T-helper 1 cell (primary cell): ENCODE measurements at regions not wholly inside any gene's neighbourhood (a gene's known extent, or its start where the extent isn't known, plus 50 kb on each side); places are given as distances from the start of the nearest gene placed in this dataset.
"Not testable (repeated sequence)": the region's sequence is repeated elsewhere in the genome, so short reads cannot be mapped to it uniquely, and the experiment has no call there.

ENCODE experiments used
- DNase-seq, 5 donors: peaks; one replicate each; pipeline ENCODE4 v3.0.0-alpha.2; 2012 to 2020

- no peak for DNase-seq
These were observed 170.4 kb upstream of the MAST4 start for GRCh38 chr5:66425842-66426241.

GRCh38 chr5:66426259-66427138 is 169.7 kb upstream of the MAST4 start:
- no peak for DNase-seq

- DNase-seq, result no peak
These were observed 169.1 kb upstream of the MAST4 start for GRCh38 chr5:66427139-66427442.

GRCh38 chr5:66436721-66437120 is 159.5 kb upstream of the MAST4 start:
- DNase-seq, result no peak

- no peak for DNase-seq
These were observed 158.1 kb upstream of the MAST4 start for GRCh38 chr5:66438087-66438486.

- no peak for DNase-seq
These were observed 157.5 kb upstream of the MAST4 start for GRCh38 chr5:66438696-66439095.

- DNase-seq, result peak in 1 of 5 donors; percentile 7
These were observed 156.0 kb upstream of the MAST4 start for GRCh38 chr5:66440202-66440680.

GRCh38 chr5:66441351-66441750 is 154.8 kb upstream of the MAST4 start:
- no peak for DNase-seq

- DNase-seq, result no peak
These were observed 153.2 kb upstream of the MAST4 start for GRCh38 chr5:66442951-66443445.

GRCh38 chr5:66443462-66444130 is 152.6 kb upstream of the MAST4 start:
- no peak for DNase-seq

- DNase-seq, result not testable (repeated sequence)
These were observed 148.1 kb upstream of the MAST4 start for GRCh38 chr5:66448070-66448469.

- DNase-seq, result no peak
These were observed 146.0 kb upstream of the MAST4 start for GRCh38 chr5:66450237-66450636.

GRCh38 chr5:66450988-66451387 is 145.2 kb upstream of the MAST4 start:
- no peak for DNase-seq

GRCh38 chr5:66452109-66452508 is 144.1 kb upstream of the MAST4 start:
- no peak for DNase-seq

GRCh38 chr5:66454186-66455078 is 141.8 kb upstream of the MAST4 start:
- no peak for DNase-seq

GRCh38 chr5:66459728-66460127 is 136.5 kb upstream of the MAST4 start:
- no peak for DNase-seq

- no peak for DNase-seq
These were observed 128.6 kb upstream of the MAST4 start for GRCh38 chr5:66467564-66467963.

GRCh38 chr5:66469684-66470083 is 126.5 kb upstream of the MAST4 start:
- no peak for DNase-seq

- DNase-seq, result no peak
These were observed 124.2 kb upstream of the MAST4 start for GRCh38 chr5:66472010-66472409.

GRCh38 chr5:66475731-66476130 is 120.5 kb upstream of the MAST4 start:
- no peak for DNase-seq

GRCh38 chr5:66477596-66477995 is 118.6 kb upstream of the MAST4 start:
- DNase-seq, result no peak

- DNase-seq, result no peak
These were observed 101.8 kb upstream of the MAST4 start for GRCh38 chr5:66494437-66494836.

- DNase-seq, result no peak
These were observed 97.4 kb upstream of the MAST4 start for GRCh38 chr5:66498791-66499207.
